GM12874 (cell line): ENCODE measurements at regions not wholly inside any gene's neighbourhood (a gene's known extent, or its start where the extent isn't known, plus 50 kb on each side); places are given as distances from the start of the nearest gene placed in this dataset.

Experiments used
- CTCF ChIP-seq: IDR thresholded peaks from 2 replicates; pipeline ENCODE4 v1.5.1; 2011; ENCODE audit warnings: low read depth, mild to moderate bottlenecking, control low read depth, low read length, moderate library complexity; ENCODE audit not compliant: insufficient read depth

GRCh38 chr3:144104186-144104585 is 132.6 kb downstream of the DIPK2A start:
- no peak for TF ChIP-seq CTCF

- no peak for TF ChIP-seq CTCF
Observed at GRCh38 chr3:144104679-144105078, 133.1 kb downstream of the DIPK2A start.

GRCh38 chr3:144105542-144105941 is 133.9 kb downstream of the DIPK2A start:
- no peak for TF ChIP-seq CTCF

GRCh38 chr3:144106970-144107369 is 135.3 kb downstream of the DIPK2A start:
- TF ChIP-seq CTCF = no peak

- no peak for TF ChIP-seq CTCF
Observed at GRCh38 chr3:144107923-144108322, 136.3 kb downstream of the DIPK2A start.

- TF ChIP-seq CTCF = no peak
Observed at GRCh38 chr3:144109944-144110343, 138.3 kb downstream of the DIPK2A start.

- no peak for TF ChIP-seq CTCF
Observed at GRCh38 chr3:144112036-144112435, 140.4 kb downstream of the DIPK2A start.

- no peak for TF ChIP-seq CTCF
Observed at GRCh38 chr3:144112437-144112836, 140.8 kb downstream of the DIPK2A start.
